HCT116 (cell line): ENCODE measurements at regions not wholly inside any gene's neighbourhood (a gene's known extent, or its start where the extent isn't known, plus 50 kb on each side); places are given as distances from the start of the nearest gene placed in this dataset.

Experiments
- ATAC-seq: fragments of 200-7000 bp; cut with Tn5 transposase; 2 replicates; pipeline ENCODE4 v1.9.1; 2020; ENCODE audit warnings: mild to moderate bottlenecking, moderate library complexity
- BruUV-seq: library from RNA; stranded (reverse); fragments of 400-500 nt; replicated peaks from 2 replicates; lab custom pipeline; 2021; lab: Mats Ljungman, UMichigan
- CTCF ChIA-PET: fragments of 300-600 bp; sonication (Branson Sonifier 250); formaldehyde crosslinking; loops from one replicate; lab custom pipeline; 2021; ENCODE audit warnings: antibody characterized with exemption; lab: Charles Lee
- POLR2A ChIA-PET: fragments of 300-600, 350-600 bp; sonication (Branson Sonifier 250); formaldehyde crosslinking; loops from one replicate; lab custom pipeline; 2021; ENCODE audit warnings: antibody characterized with exemption; lab: Charles Lee
- RAD21 ChIA-PET, 2 experiments: fragments of 300-600 bp; sonication (Branson Sonifier 250); formaldehyde crosslinking; loops; one replicate each; lab custom pipeline; 2023; ENCODE audit warnings: low total read pairs in 2 of 2; ENCODE audit not compliant: uncharacterized antibody in 2 of 2, unreplicated experiment in 2 of 2, low non-redundant PET in 1 of 2; lab: Charles Lee
- DNase-seq: peaks from one replicate; pipeline ENCODE4 v3.0.0-alpha.2; 2010; ENCODE audit warnings: low read depth, low spot score
- H2AFZ ChIP-seq: fragments of 200-600 bp; shearing (Covaris generic), sonication (generic); 2 replicates; pipeline ENCODE4 v1.6.1; 2017; ENCODE audit warnings: low read depth, mixed run types, mixed read lengths, antibody characterized with exemption, low read length; ENCODE audit not compliant: poor library complexity, severe bottlenecking
- H3K27ac ChIP-seq: 2 replicates; pipeline ENCODE4 v1.5.1; 2012; ENCODE audit warnings: low read depth, low read length
- H3K27me3 ChIP-seq: fragments of 200-600 bp; sonication (generic); 2 replicates; pipeline ENCODE4 v1.6.1; 2016; ENCODE audit warnings: mixed run types, low read length, mixed read lengths; ENCODE audit not compliant: insufficient read depth
- H3K36me3 ChIP-seq, 2 experiments: fragments of 200-500 bp in 1 of 2; fragments of 200-600 bp in 1 of 2; sonication (Bioruptor generic) in 1 of 2; sonication (generic) in 1 of 2; 2 replicates each; pipeline versions ENCODE4 v1.5.1 to v1.6.1; 2014 to 2016; ENCODE audit warnings: low read length in 2 of 2, inconsistent platforms in 1 of 2, mixed read lengths in 1 of 2, mixed run types in 1 of 2; ENCODE audit not compliant: insufficient read depth in 2 of 2, control insufficient read depth in 1 of 2
- H3K4me1 ChIP-seq, 2 experiments: fragments of 200-600 bp in 1 of 2; sonication (generic) in 1 of 2; 2 replicates each; pipeline versions ENCODE4 v1.5.1 to v1.6.1; 2012 to 2017; ENCODE audit warnings: low read length in 2 of 2, inconsistent platforms in 1 of 2, mild to moderate bottlenecking in 1 of 2, mixed read lengths in 1 of 2, mixed run types in 1 of 2, moderate library complexity in 1 of 2; ENCODE audit not compliant: insufficient read depth in 2 of 2, control insufficient read depth in 1 of 2
- H3K4me2 ChIP-seq: fragments of 200-600 bp; sonication (generic); 2 replicates; pipeline ENCODE4 v1.6.1; 2017; ENCODE audit warnings: mixed run types, low read length, mixed read lengths
- H3K4me3 ChIP-seq, 2 experiments: fragments of 200-600 bp in 1 of 2; sonication (generic) in 1 of 2; replicated peaks in 1 of 2; 2 replicates each; pipeline ENCODE4 v1.5.1; 2011 to 2016; ENCODE audit warnings: low read length in 2 of 2, control low read depth in 1 of 2, low read depth in 1 of 2, mild to moderate bottlenecking in 1 of 2, mixed read lengths in 1 of 2, mixed run types in 1 of 2
- H3K79me2 ChIP-seq: fragments of 200-600 bp; sonication (generic); 2 replicates; pipeline ENCODE4 v1.6.1; 2017; ENCODE audit warnings: mild to moderate bottlenecking, mixed run types, low read length, moderate library complexity, mixed read lengths; ENCODE audit not compliant: insufficient read depth
- H3K9ac ChIP-seq: fragments of 200-600 bp; sonication (generic); 2 replicates; pipeline ENCODE4 v1.6.1; 2016; ENCODE audit warnings: low read length, mixed read lengths
- H3K9me2 ChIP-seq: fragments of 200-600 bp; sonication (generic), shearing (Covaris generic); 2 replicates; pipeline ENCODE4 v1.6.1; 2017; ENCODE audit warnings: mixed run types, mild to moderate bottlenecking, moderate library complexity; ENCODE audit not compliant: insufficient read depth
- H3K9me3 ChIP-seq, 2 experiments: fragments of 200-500 bp in 1 of 2; fragments of 200-600 bp in 1 of 2; sonication (Bioruptor generic) in 1 of 2; sonication (generic) in 1 of 2; 2 replicates each; pipeline ENCODE4 v1.6.1; 2014 to 2017; ENCODE audit warnings: low read length in 2 of 2, mixed read lengths in 2 of 2, inconsistent platforms in 1 of 2, low read depth in 1 of 2, mild to moderate bottlenecking in 1 of 2, mixed run types in 1 of 2, moderate library complexity in 1 of 2; ENCODE audit not compliant: control insufficient read depth in 1 of 2, insufficient read depth in 1 of 2
- H4K20me1 ChIP-seq: fragments of 200-600 bp; sonication (generic), shearing (Covaris generic); 2 replicates; pipeline ENCODE4 v1.6.1; 2017; ENCODE audit warnings: mixed run types, mild to moderate bottlenecking, moderate library complexity; ENCODE audit not compliant: insufficient read depth
- CBX3 ChIP-seq: IDR thresholded peaks from 2 replicates; pipeline ENCODE4 v1.6.1; 2012; ENCODE audit warnings: low read depth
- EGR1 ChIP-seq: IDR thresholded peaks from 2 replicates; pipeline ENCODE4 v1.6.1; 2012; ENCODE audit warnings: low read depth
- EZH2 ChIP-seq: fragments of 200-600 bp; sonication (generic); IDR thresholded peaks from 2 replicates; pipeline ENCODE4 v1.6.1; 2017; ENCODE audit warnings: antibody characterized with exemption, mixed run types
- EZH2phosphoT487 ChIP-seq: fragments of 200-600 bp; IDR thresholded peaks from 2 replicates; pipeline ENCODE4 v1.6.1; 2018; ENCODE audit warnings: antibody characterized with exemption, borderline replicate concordance
- POLR2A ChIP-seq: IDR thresholded peaks from 2 replicates; pipeline ENCODE4 v1.7.0; 2011; ENCODE audit warnings: borderline replicate concordance; ENCODE audit not compliant: insufficient read depth, insufficient read length; ENCODE audit errors: extremely low read depth
- POLR2AphosphoS5 ChIP-seq: IDR thresholded peaks from 2 replicates; pipeline ENCODE4 v1.6.1; 2011; ENCODE audit warnings: mild to moderate bottlenecking, low read depth, low read length, moderate library complexity
- RAD21 ChIP-seq: IDR thresholded peaks from 2 replicates; pipeline ENCODE4 v1.6.1; 2012; ENCODE audit warnings: low read depth, mild to moderate bottlenecking
- SIN3A ChIP-seq: IDR thresholded peaks from 2 replicates; pipeline ENCODE4 v1.6.1; 2012; ENCODE audit warnings: low read depth
- SP1 ChIP-seq: IDR thresholded peaks from 2 replicates; pipeline ENCODE4 v1.6.1; 2012; ENCODE audit warnings: low read depth
- SRF ChIP-seq: IDR thresholded peaks from 2 replicates; pipeline ENCODE4 v1.6.1; 2012; ENCODE audit warnings: low read depth
- TCF7L2 ChIP-seq: IDR thresholded peaks from 2 replicates; pipeline ENCODE4 v1.7.0; 2011; ENCODE audit warnings: borderline replicate concordance, inconsistent platforms; ENCODE audit not compliant: insufficient read depth, insufficient read length; ENCODE audit errors: extremely low read depth
- YY1 ChIP-seq: IDR thresholded peaks from 2 replicates; pipeline ENCODE4 v1.6.1; 2011; ENCODE audit warnings: low read length, low read depth, moderate library complexity, mild to moderate bottlenecking; ENCODE audit not compliant: insufficient replicate concordance; ENCODE audit errors: extremely low read depth
- ZFX ChIP-seq: fragments of 450-650 bp; IDR thresholded peaks from 2 replicates; pipeline ENCODE4 v1.6.1; 2017
- intact Hi-C: fragments of 100-400 bp; cut with micrococcal nuclease; formaldehyde crosslinking; loops from 2 replicates; pipeline ENCODE4 v1.10.0; 2022
- TF ChIP-seq, protein P1 (sequence below): IDR thresholded peaks from 2 replicates; pipeline ENCODE4 v1.6.1; 2012
- TF ChIP-seq, protein P2 (sequence below): IDR thresholded peaks from 2 replicates; pipeline ENCODE4 v1.6.1; 2011; ENCODE audit warnings: mild to moderate bottlenecking, low read length, moderate library complexity; ENCODE audit not compliant: insufficient replicate concordance; ENCODE audit errors: extremely low read depth

DNA sequence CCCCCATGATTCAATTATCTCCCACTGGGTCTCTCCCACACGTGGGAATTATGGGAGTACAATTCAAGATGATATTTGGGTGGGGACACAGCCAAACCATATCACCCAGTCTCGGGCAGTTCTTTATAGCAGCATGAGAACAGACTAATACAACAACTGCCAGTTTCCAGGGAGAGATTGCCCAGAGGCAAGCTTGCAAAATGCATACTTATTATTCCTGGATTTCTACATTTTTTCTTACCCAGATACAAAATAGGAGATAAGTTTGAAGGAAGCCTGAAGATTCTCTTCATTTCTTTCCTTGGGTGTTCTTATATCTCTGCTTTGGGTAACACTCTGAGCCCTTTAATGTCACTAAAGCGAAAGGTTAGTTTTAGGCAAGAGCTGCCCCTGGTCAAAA lies 691.2 kb downstream of the TAF11L14 start (continued):
- no peak for TF ChIP-seq SRF
- no peak for TF ChIP-seq YY1
- TF ChIP-seq RAD21 = no peak
- TF ChIP-seq, all 23 proteins: peak for 0

DNA sequence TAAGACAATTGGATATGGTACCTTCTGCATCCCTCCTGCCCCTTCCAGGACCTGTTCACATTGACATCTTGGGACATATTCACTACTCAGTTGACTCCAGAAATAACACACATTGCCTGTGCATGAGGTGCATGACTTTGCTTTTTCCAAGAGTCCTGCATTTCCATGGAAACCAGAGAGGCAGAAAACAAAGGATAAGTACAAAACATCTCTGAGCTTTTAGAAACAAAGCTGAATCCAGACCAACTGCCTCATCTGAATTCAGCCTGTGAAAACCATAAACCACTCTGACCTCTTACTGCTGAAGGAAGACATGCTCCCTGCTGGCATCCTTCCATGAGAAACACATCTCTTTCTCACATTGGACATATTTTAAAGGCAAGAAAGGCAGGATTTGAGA lies 695.1 kb downstream of the TAF11L14 start:
- H3K27me3 ChIP-seq = no peaks in the 10 kb centered on the region
- intact Hi-C loops = no loop called here
- no TSS peak for BruUV-seq
- no peak for TF ChIP-seq POLR2AphosphoS5
- TF ChIP-seq, protein P1, sequence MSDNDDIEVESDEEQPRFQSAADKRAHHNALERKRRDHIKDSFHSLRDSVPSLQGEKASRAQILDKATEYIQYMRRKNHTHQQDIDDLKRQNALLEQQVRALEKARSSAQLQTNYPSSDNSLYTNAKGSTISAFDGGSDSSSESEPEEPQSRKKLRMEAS = no peak
- no peak for TF ChIP-seq EGR1
- TF ChIP-seq CBX3 = no peak
- no peak for TF ChIP-seq SIN3A
- TF ChIP-seq SP1 = no peak
- TF ChIP-seq RAD21 = no peak
- no peak overlapping the region for H3K9ac ChIP-seq
- CTCF ChIA-PET = no interaction called here
- H2AFZ ChIP-seq = no peak overlapping the region
- no peaks in the 10 kb centered on the region for H3K36me3 ChIP-seq
- H3K4me3 ChIP-seq = no peak overlapping the region
- H3K4me2 ChIP-seq = no peak overlapping the region
- no peak for DNase-seq
- H3K27ac ChIP-seq = no peak overlapping the region
- ATAC-seq = no peak
- no peaks in the 10 kb centered on the region for H3K79me2 ChIP-seq
- H3K9me3 ChIP-seq = peaks cover 0 to 13% of the 10 kb centered on the region in 2 experiments; a peak in 1 of 4 replicates
- H3K4me1 ChIP-seq = no peaks in the 10 kb centered on the region
- no peaks in the 10 kb centered on the region for H3K9me2 ChIP-seq
- RAD21 ChIA-PET = no interaction called here
- H4K20me1 ChIP-seq = no peaks in the 10 kb centered on the region
- POLR2A ChIA-PET = no interaction called here

DNA sequence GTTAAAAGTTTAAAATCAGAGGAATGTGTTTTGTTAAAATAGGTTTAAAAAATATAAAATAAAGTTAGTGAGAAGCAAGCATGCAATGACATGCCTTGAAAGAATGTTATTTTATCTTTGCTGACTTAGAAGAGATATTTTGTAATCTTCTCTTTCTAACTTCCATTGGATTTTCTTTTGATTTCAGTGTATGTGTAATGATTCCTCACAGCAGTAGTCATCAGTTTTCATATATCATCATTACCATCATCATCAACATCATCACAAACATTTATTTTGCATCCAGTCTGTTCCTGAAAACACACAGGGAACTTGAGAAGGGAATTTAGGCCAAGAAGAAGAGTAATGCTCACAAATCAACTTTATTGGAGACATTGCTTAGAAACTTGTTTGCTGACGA lies 699.6 kb downstream of the TAF11L14 start:
- no peaks in the 10 kb centered on the region for H3K27me3 ChIP-seq
- ChIA-PET CTCF (no interaction called here), RAD21 (no interaction called here), POLR2A (no interaction called here)
- BruUV-seq = no TSS peak
- H3K4me1 ChIP-seq = no peaks in the 10 kb centered on the region
- H3K9me2 ChIP-seq = no peaks in the 10 kb centered on the region
- intact Hi-C loops = no loop called here
- no peaks in the 10 kb centered on the region for H3K36me3 ChIP-seq
- no peaks in the 10 kb centered on the region for H4K20me1 ChIP-seq
- no peak overlapping the region for H3K4me3 ChIP-seq
- H3K9me3 ChIP-seq = peaks cover 0 to 14% of the 10 kb centered on the region in 2 experiments; a peak in 2 of 4 replicates
- ATAC-seq (no peak), DNase-seq (no peak)
- no peak overlapping the region for H2AFZ ChIP-seq
- no peaks in the 10 kb centered on the region for H3K79me2 ChIP-seq
- H3K4me2 ChIP-seq = no peak overlapping the region
- no peak overlapping the region for H3K9ac ChIP-seq
- H3K27ac ChIP-seq = no peak overlapping the region
- TF ChIP-seq YY1 (no peak), EZH2 (no peak), SIN3A (no peak), POLR2A (no peak), ZFX (no peak), TCF7L2 (no peak), EZH2phosphoT487 (no peak), RAD21 (no peak)
- TF ChIP-seq, protein P2, sequence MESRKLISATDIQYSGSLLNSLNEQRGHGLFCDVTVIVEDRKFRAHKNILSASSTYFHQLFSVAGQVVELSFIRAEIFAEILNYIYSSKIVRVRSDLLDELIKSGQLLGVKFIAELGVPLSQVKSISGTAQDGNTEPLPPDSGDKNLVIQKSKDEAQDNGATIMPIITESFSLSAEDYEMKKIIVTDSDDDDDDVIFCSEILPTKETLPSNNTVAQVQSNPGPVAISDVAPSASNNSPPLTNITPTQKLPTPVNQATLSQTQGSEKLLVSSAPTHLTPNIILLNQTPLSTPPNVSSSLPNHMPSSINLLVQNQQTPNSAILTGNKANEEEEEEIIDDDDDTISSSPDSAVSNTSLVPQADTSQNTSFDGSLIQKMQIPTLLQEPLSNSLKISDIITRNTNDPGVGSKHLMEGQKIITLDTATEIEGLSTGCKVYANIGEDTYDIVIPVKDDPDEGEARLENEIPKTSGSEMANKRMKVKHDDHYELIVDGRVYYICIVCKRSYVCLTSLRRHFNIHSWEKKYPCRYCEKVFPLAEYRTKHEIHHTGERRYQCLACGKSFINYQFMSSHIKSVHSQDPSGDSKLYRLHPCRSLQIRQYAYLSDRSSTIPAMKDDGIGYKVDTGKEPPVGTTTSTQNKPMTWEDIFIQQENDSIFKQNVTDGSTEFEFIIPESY = no peak
